GM23338 (cell line): ENCODE measurements at regions not wholly inside any gene's neighbourhood (a gene's known extent, or its start where the extent isn't known, plus 50 kb on each side); places are given as distances from the start of the nearest gene placed in this dataset.

Experiments
- ATAC-seq: fragments of 200-7000 bp; cut with Tn5 transposase; 3 replicates; pipeline ENCODE4 v1.9.1; 2020
- DNase-seq: peaks from one replicate; pipeline ENCODE4 v3.0.0-alpha.2; 2015; ENCODE audit warnings: low spot score
- H2AFZ ChIP-seq: fragments of 200-600 bp; sonication (generic); 2 replicates; pipeline ENCODE4 v1.8.0; 2016; ENCODE audit warnings: antibody characterized with exemption, mild to moderate bottlenecking, moderate library complexity
- H3F3A ChIP-seq: fragments of 200-600 bp; sonication (generic); replicated peaks from 2 replicates; pipeline ENCODE4 v1.8.0; 2017; ENCODE audit warnings: antibody characterized with exemption, mixed run types, low read depth
- H3K27ac ChIP-seq: fragments of 200-600 bp; sonication (generic); 2 replicates; pipeline ENCODE4 v1.6.1; 2016; ENCODE audit warnings: low read depth
- H3K27me3 ChIP-seq: fragments of 200-600 bp; sonication (generic); 2 replicates; pipeline ENCODE4 v1.8.0; 2016; ENCODE audit warnings: mild to moderate bottlenecking, mixed run types, moderate library complexity; ENCODE audit not compliant: insufficient read depth
- H3K36me3 ChIP-seq: fragments of 200-600 bp; sonication (generic); 2 replicates; pipeline ENCODE4 v1.8.0; 2016; ENCODE audit warnings: mild to moderate bottlenecking; ENCODE audit not compliant: insufficient read depth
- H3K4me1 ChIP-seq: fragments of 200-600 bp; sonication (generic); 2 replicates; pipeline ENCODE4 v1.8.0; 2016; ENCODE audit warnings: mild to moderate bottlenecking, moderate library complexity; ENCODE audit not compliant: insufficient read depth
- H3K4me2 ChIP-seq: fragments of 200-600 bp; sonication (generic); 2 replicates; pipeline ENCODE4 v1.7.1; 2017; ENCODE audit warnings: mixed run types
- H3K4me3 ChIP-seq: fragments of 200-600 bp; sonication (generic); 2 replicates; pipeline ENCODE4 v1.6.1; 2016; ENCODE audit warnings: mixed run types
- H3K79me2 ChIP-seq: fragments of 200-600 bp; sonication (generic); replicated peaks from 2 replicates; pipeline ENCODE4 v1.8.0; 2017; ENCODE audit warnings: mild to moderate bottlenecking; ENCODE audit not compliant: insufficient read depth
- H3K9me2 ChIP-seq: fragments of 200-600 bp; sonication (generic); 2 replicates; pipeline ENCODE4 v1.8.0; 2017; ENCODE audit not compliant: insufficient read depth
- H4K20me1 ChIP-seq: fragments of 200-600 bp; sonication (generic); replicated peaks from 2 replicates; pipeline ENCODE4 v1.8.0; 2017; ENCODE audit warnings: mild to moderate bottlenecking; ENCODE audit not compliant: insufficient read depth
- H3K27ac Mint-ChIP-seq: 2 replicates; pipeline ENCODE4 v1.8.0; 2020; ENCODE audit warnings: inconsistent platforms, mild to moderate bottlenecking, moderate library complexity, mixed read lengths
- H3K27me3 Mint-ChIP-seq: 3 replicates; pipeline ENCODE4 v1.8.0; 2022; ENCODE audit warnings: low read depth, mild to moderate bottlenecking, moderate library complexity, mixed read lengths, inconsistent platforms; ENCODE audit not compliant: insufficient read depth, poor library complexity
- H3K36me3 Mint-ChIP-seq: 3 replicates; pipeline ENCODE4 v1.8.0; 2021; ENCODE audit warnings: low read depth, mild to moderate bottlenecking, inconsistent platforms, moderate library complexity, mixed read lengths
- H3K4me1 Mint-ChIP-seq: 3 replicates; pipeline ENCODE4 v1.8.0; 2020; ENCODE audit warnings: mild to moderate bottlenecking, inconsistent platforms, mixed read lengths
- H3K4me3 Mint-ChIP-seq: 3 replicates; pipeline ENCODE4 v1.8.0; 2021; ENCODE audit warnings: moderate library complexity, mild to moderate bottlenecking, inconsistent platforms, mixed read lengths
- H3K9me3 Mint-ChIP-seq: 3 replicates; pipeline ENCODE4 v1.8.0; 2020; ENCODE audit warnings: moderate library complexity, mild to moderate bottlenecking, inconsistent platforms, mixed read lengths
- EZH2 ChIP-seq: fragments of 200-600 bp; sonication (generic); IDR thresholded peaks from one replicate; pipeline ENCODE4 v1.8.0; 2017; ENCODE audit warnings: antibody characterized with exemption, mild to moderate bottlenecking, low read depth; ENCODE audit not compliant: unreplicated experiment
- EZH2phosphoT487 ChIP-seq: fragments of 200-600 bp; sonication (generic); IDR thresholded peaks from one replicate; pipeline ENCODE4 v1.8.1; 2018; ENCODE audit warnings: antibody characterized with exemption; ENCODE audit not compliant: unreplicated experiment
- JUNB ChIP-seq: IDR thresholded peaks from one replicate; pipeline ENCODE4 v1.6.1; 2016; ENCODE audit warnings: antibody characterized with exemption; ENCODE audit not compliant: unreplicated experiment
- POLR2AphosphoS5 ChIP-seq: IDR thresholded peaks from 2 replicates; pipeline ENCODE4 v1.6.1; 2016; ENCODE audit warnings: antibody characterized with exemption, low read depth
- STAT1 ChIP-seq: IDR thresholded peaks from one replicate; pipeline ENCODE4 v1.6.1; 2016; ENCODE audit warnings: antibody characterized with exemption; ENCODE audit not compliant: unreplicated experiment
- ZNF114 ChIP-seq: fragments of 250-450 bp; sonication (Bioruptor Pico); IDR thresholded peaks from 2 replicates; pipeline ENCODE4 v1.5.0; 2020; ENCODE audit warnings: mild to moderate bottlenecking, moderate library complexity
- ZNF331 ChIP-seq: fragments of 250-450 bp; sonication (Bioruptor Pico); IDR thresholded peaks from 2 replicates; pipeline ENCODE4 v1.5.0; 2020; ENCODE audit warnings: low read depth, mild to moderate bottlenecking, moderate library complexity
- TF ChIP-seq, protein P1 (sequence below): IDR thresholded peaks from one replicate; pipeline ENCODE4 v1.6.1; 2018; ENCODE audit warnings: antibody characterized with exemption; ENCODE audit not compliant: unreplicated experiment
- TF ChIP-seq, protein P2 (sequence below): IDR thresholded peaks from 2 replicates; pipeline ENCODE4 v1.6.1; 2016; ENCODE audit warnings: antibody characterized with exemption
- TF ChIP-seq, protein P3 (sequence below), 2 experiments: fragments of 200-600 bp in 1 of 2; sonication (generic) in 1 of 2; conservative IDR thresholded peaks; 2 replicates each; pipeline versions ENCODE4 v1.5.1 to v1.6.1; 2016 to 2017; ENCODE audit warnings: antibody characterized with exemption in 2 of 2, low read depth in 2 of 2, mild to moderate bottlenecking in 2 of 2, moderate library complexity in 1 of 2

DNA sequence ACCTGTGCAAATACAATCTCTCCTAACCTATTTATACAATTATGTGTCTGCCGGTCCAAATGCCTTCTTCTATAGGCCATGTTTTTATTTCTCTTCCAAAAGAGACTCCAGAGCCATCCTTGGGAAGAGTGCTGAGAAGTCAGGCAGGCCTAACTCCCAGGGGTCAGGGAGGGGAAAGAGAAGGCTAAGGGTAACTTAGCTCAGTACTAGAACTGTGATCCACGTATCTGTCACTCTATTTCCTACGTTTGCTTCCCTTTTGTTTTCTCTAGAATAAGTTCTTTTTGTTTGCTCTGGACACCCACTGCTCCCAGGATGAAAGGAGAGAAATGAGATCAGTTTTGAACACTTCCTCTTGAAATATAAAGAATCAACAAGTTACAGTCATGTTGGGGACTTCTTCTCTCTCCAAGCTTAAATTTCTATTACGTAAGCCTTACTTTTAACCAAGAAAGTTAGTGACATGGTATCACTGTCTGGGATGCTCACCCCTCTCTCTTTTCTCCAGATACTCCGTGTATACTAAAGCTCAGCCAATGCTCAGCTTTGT lies 79.2 kb downstream of the DAD1 start (continued):
- TF ChIP-seq, protein P1, sequence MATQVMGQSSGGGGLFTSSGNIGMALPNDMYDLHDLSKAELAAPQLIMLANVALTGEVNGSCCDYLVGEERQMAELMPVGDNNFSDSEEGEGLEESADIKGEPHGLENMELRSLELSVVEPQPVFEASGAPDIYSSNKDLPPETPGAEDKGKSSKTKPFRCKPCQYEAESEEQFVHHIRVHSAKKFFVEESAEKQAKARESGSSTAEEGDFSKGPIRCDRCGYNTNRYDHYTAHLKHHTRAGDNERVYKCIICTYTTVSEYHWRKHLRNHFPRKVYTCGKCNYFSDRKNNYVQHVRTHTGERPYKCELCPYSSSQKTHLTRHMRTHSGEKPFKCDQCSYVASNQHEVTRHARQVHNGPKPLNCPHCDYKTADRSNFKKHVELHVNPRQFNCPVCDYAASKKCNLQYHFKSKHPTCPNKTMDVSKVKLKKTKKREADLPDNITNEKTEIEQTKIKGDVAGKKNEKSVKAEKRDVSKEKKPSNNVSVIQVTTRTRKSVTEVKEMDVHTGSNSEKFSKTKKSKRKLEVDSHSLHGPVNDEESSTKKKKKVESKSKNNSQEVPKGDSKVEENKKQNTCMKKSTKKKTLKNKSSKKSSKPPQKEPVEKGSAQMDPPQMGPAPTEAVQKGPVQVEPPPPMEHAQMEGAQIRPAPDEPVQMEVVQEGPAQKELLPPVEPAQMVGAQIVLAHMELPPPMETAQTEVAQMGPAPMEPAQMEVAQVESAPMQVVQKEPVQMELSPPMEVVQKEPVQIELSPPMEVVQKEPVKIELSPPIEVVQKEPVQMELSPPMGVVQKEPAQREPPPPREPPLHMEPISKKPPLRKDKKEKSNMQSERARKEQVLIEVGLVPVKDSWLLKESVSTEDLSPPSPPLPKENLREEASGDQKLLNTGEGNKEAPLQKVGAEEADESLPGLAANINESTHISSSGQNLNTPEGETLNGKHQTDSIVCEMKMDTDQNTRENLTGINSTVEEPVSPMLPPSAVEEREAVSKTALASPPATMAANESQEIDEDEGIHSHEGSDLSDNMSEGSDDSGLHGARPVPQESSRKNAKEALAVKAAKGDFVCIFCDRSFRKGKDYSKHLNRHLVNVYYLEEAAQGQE, result no peak
- TF ChIP-seq STAT1 (no peak), ZNF114 (CRISPR knock-in tag) (no peak), POLR2AphosphoS5 (no peak), EZH2phosphoT487 (no peak)
- TF ChIP-seq, protein P2, sequence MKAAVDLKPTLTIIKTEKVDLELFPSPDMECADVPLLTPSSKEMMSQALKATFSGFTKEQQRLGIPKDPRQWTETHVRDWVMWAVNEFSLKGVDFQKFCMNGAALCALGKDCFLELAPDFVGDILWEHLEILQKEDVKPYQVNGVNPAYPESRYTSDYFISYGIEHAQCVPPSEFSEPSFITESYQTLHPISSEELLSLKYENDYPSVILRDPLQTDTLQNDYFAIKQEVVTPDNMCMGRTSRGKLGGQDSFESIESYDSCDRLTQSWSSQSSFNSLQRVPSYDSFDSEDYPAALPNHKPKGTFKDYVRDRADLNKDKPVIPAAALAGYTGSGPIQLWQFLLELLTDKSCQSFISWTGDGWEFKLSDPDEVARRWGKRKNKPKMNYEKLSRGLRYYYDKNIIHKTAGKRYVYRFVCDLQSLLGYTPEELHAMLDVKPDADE, result no peak

DNA sequence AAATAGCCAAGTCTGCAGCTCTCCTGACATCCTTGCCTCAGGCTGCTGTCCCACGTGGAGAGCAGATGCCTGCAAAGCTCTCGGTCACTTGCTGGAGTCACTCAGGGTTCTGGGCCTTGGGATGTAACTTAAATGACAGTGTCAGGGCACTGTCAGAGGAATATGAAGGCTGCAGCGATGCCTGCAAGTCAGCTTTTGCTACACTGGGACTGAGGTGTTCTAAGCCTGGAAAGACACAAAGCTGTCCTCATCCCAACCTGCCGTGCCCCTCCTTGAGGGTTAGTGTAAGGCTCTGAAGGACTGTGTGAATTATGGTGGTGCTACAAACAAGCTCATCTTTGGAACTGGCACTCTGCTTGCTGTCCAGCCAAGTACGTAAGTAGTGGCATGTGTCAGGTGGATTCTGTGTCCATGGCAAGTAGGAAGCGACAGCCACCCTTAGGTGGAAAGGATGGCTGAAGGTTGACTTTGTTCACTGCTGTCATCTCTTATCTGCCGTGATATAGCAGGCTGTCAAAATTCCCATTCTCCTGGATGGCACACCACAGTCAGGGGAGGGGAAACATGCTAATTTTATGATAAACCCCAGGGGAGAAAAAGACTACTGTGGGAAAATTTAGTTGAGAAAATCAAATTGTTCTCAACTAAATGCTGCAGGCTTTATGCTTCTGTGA lies 79.9 kb downstream of the DAD1 start:
- no peak overlapping the region for H3K27ac Mint-ChIP-seq
- H3K4me1 ChIP-seq, result peaks cover 26% of the 10 kb centered on the region
- H3K4me1 Mint-ChIP-seq, result peaks cover 43% of the 10 kb centered on the region
- ATAC-seq, result no peak
- H3K27ac ChIP-seq, result no peak overlapping the region
- H4K20me1 ChIP-seq, result no peaks in the 10 kb centered on the region
- H3K4me3 Mint-ChIP-seq, result no peak overlapping the region
- no peak for TF ChIP-seq ZNF331 (CRISPR knock-in tag)
- TF ChIP-seq EZH2, result no peak
- TF ChIP-seq EZH2phosphoT487, result no peak
- TF ChIP-seq STAT1, result no peak
- TF ChIP-seq POLR2AphosphoS5, result no peak
- TF ChIP-seq ZNF114 (CRISPR knock-in tag), result no peak
- TF ChIP-seq, protein P3, sequence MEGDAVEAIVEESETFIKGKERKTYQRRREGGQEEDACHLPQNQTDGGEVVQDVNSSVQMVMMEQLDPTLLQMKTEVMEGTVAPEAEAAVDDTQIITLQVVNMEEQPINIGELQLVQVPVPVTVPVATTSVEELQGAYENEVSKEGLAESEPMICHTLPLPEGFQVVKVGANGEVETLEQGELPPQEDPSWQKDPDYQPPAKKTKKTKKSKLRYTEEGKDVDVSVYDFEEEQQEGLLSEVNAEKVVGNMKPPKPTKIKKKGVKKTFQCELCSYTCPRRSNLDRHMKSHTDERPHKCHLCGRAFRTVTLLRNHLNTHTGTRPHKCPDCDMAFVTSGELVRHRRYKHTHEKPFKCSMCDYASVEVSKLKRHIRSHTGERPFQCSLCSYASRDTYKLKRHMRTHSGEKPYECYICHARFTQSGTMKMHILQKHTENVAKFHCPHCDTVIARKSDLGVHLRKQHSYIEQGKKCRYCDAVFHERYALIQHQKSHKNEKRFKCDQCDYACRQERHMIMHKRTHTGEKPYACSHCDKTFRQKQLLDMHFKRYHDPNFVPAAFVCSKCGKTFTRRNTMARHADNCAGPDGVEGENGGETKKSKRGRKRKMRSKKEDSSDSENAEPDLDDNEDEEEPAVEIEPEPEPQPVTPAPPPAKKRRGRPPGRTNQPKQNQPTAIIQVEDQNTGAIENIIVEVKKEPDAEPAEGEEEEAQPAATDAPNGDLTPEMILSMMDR (conservative IDR thresholded peaks at IDR 0.05; ENCODE audit: low read depth in 2 of 2), result no peak
- no peak for TF ChIP-seq JUNB
- H3K36me3 Mint-ChIP-seq, result no peaks in the 10 kb centered on the region
- H3K79me2 ChIP-seq, result no peaks in the 10 kb centered on the region
- peaks cover 2% of the 10 kb centered on the region for H3K27me3 Mint-ChIP-seq
- H3K9me3 Mint-ChIP-seq, result no peaks in the 10 kb centered on the region
- no peaks in the 10 kb centered on the region for H3K27me3 ChIP-seq
- H3K36me3 ChIP-seq, result no peaks in the 10 kb centered on the region
- no peaks in the 10 kb centered on the region for H3F3A ChIP-seq
- H3K4me2 ChIP-seq, result no peak overlapping the region
- H3K4me3 ChIP-seq, result no peak overlapping the region
- H2AFZ ChIP-seq, result peak overlapping the region; percentile 85
- H3K9me2 ChIP-seq, result 0 out of 2 replicates have a peak, but pooled peaks cover 7% of the 10 kb centered on the region
- DNase-seq, result no peak
